NK-92 treated with Interleukin-12 subunit alpha and Interleukin-12 subunit beta, amount 100 ng/mL, for 24 hours (cell line): ENCODE measurements at regions not wholly inside any gene's neighbourhood (a gene's known extent, or its start where the extent isn't known, plus 50 kb on each side); places are given as distances from the start of the nearest gene placed in this dataset.
"Not testable (repeated sequence)": the region's sequence is repeated elsewhere in the genome, so short reads cannot be mapped to it uniquely, and the experiment has no call there.

Source experiments
- DNase-seq: peaks from one replicate; lab custom pipeline; 2025; lab: John Stamatoyannopoulos, UW

DNA sequence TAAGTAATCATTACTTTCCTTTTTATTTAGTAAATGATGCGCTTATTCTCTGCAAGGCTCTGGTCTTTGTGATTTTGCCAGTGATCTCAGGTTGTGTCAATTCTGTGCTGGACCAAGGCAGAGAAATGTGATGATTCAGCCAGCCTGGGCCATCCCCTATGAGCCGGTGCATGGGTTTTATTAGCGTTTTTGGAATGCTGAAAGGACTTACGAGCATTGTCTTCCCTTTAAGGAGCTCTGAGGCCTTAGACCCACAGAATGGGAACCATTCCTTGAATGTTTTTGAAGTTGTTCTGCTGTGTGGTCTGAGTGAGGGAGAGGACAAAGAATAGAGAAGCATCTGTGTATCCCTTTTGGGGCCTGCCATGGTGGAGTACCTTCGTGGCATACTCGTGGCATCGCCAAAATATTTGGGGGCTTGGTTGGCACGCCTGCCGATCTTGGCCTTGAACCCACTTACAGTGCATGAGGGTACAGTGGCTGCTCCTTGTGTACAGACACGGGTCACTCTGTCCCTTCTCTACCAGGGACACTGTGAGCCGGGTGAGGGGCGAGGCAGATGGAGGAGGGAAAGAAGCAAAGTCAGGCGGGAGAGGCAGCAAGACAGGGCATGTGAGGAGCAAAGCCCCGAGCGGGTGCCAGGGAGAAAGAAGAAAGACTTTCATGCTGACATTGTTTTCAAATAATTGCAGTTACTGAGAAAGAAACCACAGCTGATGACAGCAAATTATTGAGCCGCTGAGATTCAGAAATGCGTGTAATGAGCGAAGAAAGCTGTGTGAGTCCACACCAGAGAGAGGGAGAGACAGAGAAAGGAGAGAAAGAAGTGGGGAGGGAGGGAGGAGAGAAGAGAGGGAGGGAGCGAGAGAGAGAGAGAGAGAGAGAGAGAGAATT is 269.4 kb upstream of the RGMA start:
- DNase-seq, result no peak

DNA sequence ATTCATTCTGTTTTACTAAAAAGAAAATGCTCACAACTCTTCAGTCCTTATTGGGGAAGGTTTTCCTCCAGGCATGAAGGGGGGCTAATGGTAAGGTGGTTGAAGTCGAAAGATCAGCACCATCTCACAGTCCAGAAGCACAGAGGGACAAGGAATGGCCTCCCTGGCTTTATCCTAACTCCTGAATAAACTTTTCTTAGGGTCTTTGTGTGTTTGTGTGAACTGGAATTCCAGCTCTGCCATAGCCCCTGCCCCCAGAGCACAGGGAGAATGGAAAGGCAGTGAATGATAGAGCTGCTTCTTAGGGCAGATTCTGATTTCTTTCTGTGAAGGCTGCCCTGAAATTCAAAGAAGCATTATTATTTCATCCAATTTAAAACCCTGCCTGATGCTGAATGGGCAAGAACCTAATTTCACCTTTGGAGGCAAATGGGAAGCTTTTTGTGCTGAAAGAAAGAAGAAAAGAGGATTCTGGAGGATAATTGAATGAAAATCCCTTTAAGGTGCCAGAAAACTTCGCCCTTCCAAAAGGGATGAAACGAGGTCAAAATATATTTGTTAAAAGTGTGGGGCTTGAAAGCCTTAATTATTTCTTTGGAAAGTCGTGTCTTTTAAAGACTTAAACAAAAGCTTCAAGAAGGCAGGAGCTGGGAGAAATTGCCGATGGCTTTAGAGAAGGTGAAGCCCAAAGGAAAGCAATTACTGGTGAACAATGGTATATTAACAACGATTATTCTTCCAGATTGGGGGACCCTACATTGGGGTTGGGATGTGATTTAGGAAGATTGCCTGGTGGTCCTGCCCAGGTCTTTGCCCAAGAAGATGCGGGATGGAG is 259.9 kb upstream of the RGMA start:
- DNase-seq, result no peak

DNA sequence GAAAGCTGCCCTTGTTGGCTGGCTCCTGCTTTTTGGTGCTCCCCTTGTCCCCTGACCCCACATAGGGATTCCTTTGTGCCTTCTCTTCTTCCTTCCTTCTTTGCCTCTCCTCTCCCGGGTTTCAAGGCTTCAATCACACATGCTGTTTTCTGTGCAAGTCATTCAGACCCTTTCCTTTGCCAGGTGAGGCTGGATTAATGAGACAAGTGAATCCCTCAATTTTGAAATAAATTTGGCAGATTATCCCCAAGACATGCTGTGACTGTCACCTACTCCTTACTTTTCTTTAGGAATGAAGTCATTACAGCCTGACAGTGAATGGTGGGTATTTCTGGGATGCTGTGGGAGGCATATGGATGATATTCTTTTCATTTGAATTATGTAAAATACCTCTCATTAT is 259.0 kb upstream of the RGMA start:
- DNase-seq, result no peak

DNA sequence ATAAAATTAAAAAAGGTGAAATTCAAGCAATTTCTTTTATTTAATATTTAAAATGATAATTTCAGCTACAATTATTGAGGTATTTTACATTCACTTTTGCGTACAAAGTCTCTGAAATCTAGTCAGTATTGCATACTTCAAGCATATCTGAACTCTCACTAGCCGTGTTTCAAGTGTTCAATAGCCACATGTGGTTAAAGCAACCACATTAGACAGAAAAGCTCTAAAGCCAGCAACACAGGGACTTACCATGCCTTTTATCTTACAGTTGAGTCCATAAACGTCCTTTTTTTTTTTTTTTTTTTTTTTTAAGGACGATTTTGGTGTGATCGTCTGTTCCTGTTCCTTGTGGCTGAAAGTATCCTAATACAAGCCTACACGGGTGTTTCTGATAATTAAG is 257.0 kb upstream of the RGMA start:
- DNase-seq, result no peak

DNA sequence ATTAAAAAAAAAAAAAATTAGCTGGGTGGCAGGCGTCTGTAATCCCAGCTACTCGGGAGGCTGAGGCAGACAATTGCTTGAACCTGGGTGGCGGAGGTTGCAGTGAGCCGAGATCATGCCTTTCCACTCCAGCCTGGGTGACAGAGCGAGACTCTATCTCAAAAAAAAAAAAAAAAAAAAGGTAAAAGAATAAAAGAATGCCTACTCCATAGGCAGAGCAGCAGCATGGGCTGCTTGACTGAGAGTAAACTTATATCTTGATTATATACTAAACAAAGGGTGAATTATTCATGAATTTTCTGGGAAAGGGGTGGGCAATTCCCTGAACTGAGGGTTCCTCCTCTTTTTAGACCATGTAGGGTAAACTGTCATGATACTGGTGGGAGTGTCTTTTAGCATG is 254.4 kb upstream of the RGMA start:
- not testable (repeated sequence) for DNase-seq

DNA sequence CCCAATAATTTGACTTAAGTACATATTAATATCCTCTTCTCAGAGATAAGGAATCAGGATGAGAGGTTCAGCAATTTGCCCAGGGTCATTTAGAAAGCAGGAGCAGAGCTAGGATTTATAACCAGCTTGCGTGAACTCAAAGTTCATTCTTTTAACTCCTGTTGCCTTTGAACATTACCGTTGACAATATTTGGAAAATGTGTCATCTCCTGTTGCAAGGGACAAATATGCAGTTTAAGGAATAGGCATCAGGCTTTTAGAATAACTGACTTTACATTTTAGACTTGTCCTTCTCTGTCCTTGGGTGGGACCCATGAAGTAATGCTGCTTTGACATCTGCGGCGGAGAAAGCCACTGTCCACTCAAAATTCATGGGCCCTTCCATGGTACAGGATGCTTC is 252.2 kb upstream of the RGMA start:
- DNase-seq, result no peak

DNA sequence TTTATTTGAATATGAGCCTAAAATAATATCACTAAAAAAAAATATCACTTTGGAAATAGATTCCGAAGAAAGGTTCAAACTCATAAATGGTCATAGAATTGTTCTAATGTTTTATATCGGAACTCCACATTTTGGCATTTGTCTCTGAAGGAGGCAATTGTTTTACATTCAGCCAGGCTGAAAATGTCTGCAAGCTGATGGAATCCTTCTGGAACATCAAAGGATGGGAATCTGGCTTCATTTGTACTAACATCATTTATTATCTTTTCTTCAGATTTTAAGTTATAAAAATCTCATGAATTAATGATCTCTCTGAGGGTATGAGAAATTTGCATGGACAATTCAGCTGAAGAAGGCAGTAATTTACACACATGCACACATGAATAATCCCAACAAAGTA is 251.4 kb upstream of the RGMA start:
- DNase-seq, result no peak

DNA sequence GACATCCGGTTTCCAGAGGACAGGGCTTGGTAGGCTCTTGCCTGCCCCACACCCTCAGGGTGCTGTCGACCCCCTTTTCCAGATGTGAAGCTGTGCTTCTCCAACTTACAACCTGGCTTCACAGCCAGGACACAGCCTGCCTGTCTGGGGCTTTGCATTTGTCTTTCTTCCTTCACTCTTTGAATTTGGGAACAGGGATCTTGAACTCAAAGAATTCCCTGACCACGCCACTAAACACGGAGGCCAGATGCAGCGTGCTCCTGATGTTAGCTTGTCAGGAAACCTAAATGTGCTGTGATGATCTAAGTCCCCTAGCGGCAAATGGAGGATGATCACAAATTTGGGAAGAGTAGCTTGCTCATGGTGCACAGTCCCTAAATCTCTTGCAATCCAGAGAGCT is 244.8 kb upstream of the RGMA start:
- DNase-seq, result no peak

DNA sequence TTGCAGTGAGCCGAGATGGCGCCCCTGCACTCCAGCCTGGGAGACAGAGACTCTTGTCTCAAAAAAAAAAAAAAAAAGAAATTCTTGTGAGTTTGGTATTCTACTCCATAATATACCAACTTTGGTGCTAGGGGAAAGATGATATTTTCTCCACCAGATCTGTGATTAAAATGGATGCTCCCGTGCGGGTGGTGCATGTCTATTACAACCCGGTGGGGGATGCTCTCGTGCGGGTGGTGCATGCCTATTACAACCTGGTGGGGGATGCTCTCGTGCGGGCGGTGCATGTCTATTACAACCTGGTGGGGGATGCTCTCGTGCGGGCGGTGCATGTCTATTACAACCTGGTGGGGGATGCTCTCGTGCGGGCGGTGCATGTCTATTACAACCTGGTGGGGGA is 244.1 kb upstream of the RGMA start:
- not testable (repeated sequence) for DNase-seq

DNA sequence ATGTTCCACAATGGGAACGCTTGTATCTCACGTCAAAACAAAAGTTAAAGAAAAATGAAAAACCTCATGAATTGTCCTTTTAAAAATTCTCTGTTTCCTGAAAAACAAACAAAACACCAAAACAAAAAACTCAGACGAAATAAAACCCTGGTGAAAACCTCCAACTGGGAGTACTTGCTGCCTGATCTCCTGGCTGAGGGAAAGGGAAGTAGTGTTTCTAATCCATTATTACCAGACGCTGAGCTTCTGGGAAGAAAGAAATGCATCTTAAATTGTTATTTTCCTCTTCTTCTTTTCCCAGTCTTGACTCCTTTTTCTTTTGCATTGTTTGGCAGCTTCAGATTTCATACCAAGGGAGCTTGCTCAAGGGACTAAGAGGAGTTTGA is 243.2 kb upstream of the RGMA start:
- no peak for DNase-seq

DNA sequence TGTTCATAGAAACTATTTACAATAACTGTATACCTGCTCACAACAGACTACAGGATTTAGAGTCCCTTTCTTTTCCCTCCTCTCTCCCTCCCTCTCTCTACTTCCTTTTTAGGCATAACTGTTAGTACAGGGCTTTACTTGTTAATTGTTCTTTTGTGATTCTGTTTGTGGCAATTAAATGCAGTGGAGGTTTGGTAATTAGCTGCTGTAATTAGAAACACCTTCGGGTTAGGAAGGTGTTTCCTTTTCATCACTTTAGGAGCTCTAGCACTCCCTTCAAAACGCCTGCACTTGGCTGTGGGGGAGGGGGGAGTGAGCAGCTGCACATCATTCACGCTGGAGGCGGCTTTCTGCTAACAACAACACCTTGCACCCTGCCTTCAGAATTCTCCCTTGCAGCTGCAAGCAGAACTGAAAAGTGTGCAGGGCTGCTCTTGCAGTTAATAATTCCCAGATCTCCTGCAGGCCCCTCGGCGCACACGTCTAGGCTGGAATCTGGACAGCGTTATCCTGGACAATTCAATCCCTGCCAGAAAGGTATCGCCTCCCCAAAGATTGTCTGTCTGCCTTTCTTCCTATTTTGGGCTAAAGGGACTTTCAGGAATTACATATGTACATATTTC is 242.6 kb upstream of the RGMA start:
- no peak for DNase-seq

DNA sequence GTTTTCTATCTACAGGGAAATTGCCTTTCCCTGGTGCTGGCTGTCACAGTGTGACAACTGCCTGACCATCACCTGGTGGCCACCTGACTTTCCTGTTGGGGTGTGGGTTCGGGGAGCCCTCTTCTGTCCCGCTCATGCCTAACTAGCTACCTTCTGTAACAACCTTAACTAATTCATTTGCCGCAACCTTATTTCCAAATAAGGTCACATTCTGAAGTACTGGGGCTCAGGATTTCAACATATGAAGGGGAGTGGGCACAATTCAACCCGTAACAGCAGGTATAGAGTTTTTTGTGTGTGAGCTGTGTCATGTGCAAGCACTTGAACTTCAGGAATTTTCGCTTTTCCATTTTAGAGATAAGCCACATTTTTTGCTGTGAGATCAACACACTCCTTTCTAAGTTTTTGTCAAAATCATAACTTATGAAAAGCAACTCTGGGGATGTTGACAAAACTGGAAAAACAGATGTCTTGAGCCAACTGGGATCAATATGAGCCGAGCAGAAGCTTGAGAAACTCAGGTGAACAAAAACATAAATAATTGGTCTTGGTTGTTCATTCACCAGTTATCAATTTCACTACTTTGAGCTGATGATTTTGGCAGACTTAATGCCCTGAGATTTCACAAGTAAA is 242.0 kb upstream of the RGMA start:
- DNase-seq, result no peak

DNA sequence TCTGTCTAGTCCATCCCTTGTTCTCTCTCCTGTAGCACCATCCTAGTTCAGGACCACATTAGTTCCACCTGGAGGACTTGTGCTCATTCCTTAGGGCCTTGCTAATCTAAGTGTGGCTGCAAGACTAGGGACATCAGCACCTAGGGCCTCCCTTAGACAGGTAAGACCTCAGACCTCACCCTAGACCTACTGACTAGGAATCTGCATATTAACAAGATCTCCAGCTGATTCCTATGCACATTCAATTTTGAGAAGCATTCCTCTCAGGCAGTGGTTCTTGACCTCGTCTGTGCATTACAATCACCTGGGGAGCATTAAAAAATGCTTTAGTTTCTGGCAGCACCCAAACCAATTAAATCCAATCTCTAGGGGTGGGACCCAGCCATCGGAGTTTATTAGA is 238.4 kb upstream of the RGMA start:
- DNase-seq, result no peak

DNA sequence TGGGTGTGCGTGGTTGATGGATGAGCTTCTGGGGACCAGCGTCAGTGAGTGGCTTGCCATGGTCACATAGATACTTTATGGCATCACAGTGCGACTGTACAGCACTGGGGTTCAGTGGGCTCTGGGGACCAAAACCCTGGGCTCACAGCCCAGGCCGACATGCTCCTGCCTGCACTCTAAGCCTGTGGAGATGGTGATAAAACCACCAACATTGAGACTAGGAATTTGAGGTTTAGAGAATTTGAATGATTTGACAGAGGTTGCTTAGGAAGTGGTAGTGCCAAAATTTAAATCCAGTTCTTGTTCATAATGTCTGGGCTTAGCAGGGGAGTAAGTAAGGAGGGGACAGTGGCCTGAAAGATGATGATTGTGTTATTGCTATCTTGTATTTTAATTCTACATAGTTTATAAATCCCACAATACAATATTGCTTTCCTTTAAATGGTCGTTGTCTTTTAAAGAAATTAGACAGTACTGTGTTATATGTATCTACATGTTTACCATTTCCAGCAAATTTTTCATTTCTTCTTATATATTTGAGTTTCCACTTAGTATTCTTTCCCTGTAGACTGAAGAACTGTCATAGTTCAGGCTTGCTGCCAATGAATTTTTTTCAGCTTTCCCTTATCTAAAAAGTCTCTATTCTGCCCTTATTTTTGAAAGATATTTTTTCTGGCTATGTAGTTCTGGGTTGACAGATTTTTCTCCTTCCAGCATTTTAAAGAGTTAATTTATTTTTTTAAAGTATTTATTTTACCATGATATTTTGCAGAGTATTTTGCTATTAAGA is 235.4 kb upstream of the RGMA start:
- DNase-seq, result no peak

DNA sequence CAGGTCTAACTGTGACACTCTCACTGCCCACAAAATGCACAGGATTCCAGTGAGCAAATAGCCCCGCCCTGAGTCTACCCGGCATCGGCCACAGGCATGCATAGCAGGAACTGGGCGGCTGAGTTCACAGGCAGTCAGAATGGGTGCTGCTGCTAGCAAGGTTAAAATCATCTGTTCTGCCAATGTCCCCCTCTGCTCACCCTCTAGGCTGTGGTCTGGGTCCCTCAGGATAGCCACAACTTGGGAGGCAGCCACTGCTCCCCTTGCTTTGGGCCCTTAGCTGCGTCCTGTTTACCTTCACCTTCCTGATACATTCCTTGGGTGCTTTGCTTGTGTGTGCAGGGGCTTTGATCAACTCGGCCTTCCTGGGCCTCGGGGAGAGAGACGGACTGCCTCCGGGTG is 232.9 kb upstream of the RGMA start:
- DNase-seq, result no peak

DNA sequence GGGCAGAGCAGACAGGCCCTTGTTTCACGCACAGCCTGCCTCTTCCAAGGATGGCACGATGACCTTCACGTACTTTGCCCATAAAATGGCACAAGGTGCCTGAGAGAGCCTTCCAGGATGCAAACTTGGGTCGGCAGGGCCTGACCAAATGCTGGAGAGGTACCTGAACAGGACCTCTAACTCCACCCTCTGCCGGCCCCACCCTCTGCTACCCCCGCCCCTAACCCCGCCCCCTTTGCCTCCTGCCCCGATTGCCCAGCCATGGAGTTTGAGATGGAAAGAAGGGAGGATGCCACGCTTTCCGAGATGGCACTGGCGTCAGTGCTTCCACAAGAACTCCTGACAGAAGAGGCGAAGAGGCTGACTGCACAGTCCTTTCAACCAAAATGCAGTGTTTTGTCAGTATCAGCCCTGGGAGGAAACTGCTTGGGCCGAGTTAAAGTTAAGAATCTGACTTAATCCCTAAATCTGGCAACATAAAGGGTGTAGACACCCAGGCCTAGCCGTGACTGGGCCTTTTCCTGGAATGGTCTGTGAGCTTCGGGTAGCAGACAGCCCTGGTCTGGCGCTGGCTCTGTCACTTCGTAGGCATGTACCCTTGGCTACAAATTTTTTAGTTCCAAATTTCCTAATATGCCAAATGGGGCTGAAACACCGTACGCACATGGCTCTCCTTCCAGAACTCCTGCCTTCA is 230.3 kb upstream of the RGMA start:
- DNase-seq, result no peak

DNA sequence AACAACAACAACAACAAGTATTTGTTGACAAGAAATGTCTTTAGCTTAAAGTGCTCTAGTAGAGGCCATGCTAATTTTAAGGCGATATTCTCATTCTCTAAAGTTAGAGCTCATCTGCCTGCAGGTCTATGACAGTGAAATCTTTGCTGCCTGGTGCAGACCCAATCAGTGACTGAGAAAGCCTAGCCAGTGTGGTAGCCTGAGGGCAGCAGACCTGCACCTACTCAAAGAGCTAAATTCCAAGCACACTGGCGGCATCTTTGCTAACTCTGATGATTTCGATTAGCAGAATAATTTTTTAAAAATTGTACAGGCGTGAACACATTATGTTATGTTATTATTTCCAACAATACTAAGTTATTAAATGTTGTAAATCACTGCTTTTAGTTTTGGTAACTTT is 228.8 kb upstream of the RGMA start:
- no peak for DNase-seq

DNA sequence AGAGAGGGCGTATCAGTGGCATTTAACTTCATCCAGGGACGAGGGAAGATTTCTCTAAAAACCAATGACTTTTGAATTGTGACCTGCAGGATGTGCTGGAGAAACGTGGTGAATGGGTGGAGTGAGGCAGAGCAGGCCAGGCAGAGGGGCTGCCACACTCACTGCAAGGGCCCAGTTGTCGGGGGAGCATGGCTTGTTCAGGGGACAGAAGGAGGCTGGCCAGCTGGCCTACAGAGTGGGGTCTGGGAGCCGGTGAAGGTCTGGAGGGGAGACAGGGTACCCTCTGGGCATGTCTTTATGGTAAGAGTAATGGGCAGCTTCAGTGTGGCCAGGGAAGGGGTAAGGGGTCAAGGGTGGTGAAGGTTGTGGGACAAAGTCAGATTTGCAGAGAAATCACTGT is 225.2 kb upstream of the RGMA start:
- no peak for DNase-seq

DNA sequence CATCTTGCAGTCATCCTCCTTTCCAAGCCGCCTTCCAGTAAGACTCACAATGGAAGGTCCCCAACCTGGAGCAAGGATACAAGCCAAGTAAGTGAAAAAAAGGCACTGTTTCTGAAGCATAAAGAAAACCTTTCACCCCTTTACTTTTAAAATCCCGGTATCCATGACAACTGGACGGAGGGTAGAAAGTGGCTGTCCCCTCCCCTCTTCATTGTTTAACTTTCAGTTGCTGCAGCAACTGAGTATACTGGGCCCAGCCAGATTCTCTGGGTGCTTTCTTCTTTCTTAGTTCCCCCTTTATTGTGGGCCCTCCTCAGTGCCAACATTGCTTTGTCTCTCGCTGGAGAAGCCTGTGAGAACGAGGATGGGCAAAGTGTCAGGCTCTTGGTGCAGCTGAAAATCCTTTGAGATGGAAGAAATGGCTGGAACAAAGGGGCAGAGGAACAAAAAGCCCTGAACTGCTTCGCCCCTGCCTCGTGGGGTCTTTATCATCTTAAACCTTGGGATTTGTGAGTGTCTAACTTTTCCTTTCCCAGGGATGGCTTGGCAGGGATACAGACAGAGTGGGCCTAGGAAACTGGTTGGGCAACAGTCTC is 224.0 kb upstream of the RGMA start:
- DNase-seq, result no peak

DNA sequence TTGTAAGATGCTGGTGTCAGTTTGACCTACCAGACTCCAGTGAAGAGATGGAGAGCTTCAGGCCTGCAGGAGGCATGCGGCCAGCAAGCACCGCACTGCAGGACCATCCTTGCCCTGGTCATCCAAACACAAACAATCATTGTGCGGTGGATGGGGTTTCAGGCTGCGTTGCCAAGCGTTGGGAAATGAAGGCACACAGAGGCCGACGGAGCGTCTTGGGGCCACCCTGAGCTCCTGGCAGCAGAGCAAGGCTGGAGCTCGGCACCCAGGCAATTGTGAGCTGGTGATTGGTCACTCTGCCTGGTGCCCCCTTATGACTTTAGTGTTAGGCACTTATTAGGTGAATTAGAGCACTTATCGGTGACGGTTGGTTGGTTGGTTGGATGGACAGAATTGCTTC is 222.6 kb upstream of the RGMA start:
- no peak for DNase-seq
